GM12864 (cell line): ENCODE measurements at regions not wholly inside any gene's neighbourhood (a gene's known extent, or its start where the extent isn't known, plus 50 kb on each side); places are given as distances from the start of the nearest gene placed in this dataset.
A peak's percentile ranks its signal among the peaks of the same experiment; 100 is the strongest.

Experiments used
- DNase-seq: peaks from one replicate; pipeline ENCODE4 v3.0.0-alpha.2; 2011; ENCODE audit warnings: low read depth
- H3K4me3 ChIP-seq: 2 replicates; pipeline ENCODE4 v1.5.1; 2011; ENCODE audit warnings: mild to moderate bottlenecking, low read depth, low read length, control low read depth
- CTCF ChIP-seq: IDR thresholded peaks from 2 replicates; pipeline ENCODE4 v1.5.1; 2011; ENCODE audit warnings: low read depth, mild to moderate bottlenecking, moderate library complexity, low read length, control low read depth, inconsistent platforms; ENCODE audit errors: missing control alignments

- peak; percentile 16 for TF ChIP-seq CTCF
- no peak for DNase-seq
- no peak overlapping the region for H3K4me3 ChIP-seq
Observed at GRCh38 chr4:55736605-55737183, 82.9 kb upstream of the EXOC1L start.

- DNase-seq, result no peak
- H3K4me3 ChIP-seq, result no peak overlapping the region
- no peak for TF ChIP-seq CTCF
Observed at GRCh38 chr4:55742655-55743202, 76.9 kb upstream of the EXOC1L start.

- no peak for TF ChIP-seq CTCF
- H3K4me3 ChIP-seq, result no peak overlapping the region
- DNase-seq, result no peak
Observed at GRCh38 chr4:55744369-55744768, 75.2 kb upstream of the EXOC1L start.

- TF ChIP-seq CTCF, result no peak
- H3K4me3 ChIP-seq, result no peak overlapping the region
- no peak for DNase-seq
Observed at GRCh38 chr4:55745014-55745413, 74.6 kb upstream of the EXOC1L start.

- DNase-seq, result no peak
Observed at GRCh38 chr4:55747793-55748192, 71.8 kb upstream of the EXOC1L start.

GRCh38 chr4:55749666-55750065, 69.9 kb upstream of the EXOC1L start:
- TF ChIP-seq CTCF, result no peak
- DNase-seq, result no peak
- H3K4me3 ChIP-seq, result no peak overlapping the region

More at GRCh38 chr4:55747793-55748192, 71.8 kb upstream of the EXOC1L start:
- no peak for TF ChIP-seq CTCF
- H3K4me3 ChIP-seq, result no peak overlapping the region

- no peak for TF ChIP-seq CTCF
- H3K4me3 ChIP-seq, result no peak overlapping the region
- DNase-seq, result no peak
Observed at GRCh38 chr4:55752810-55753209, 66.8 kb upstream of the EXOC1L start.
